ENCODE measurements at regions not wholly inside any gene's neighbourhood (a gene's known extent, or its start where the extent isn't known, plus 50 kb on each side); places are given as distances from the start of the nearest gene placed in this dataset.

DNA sequence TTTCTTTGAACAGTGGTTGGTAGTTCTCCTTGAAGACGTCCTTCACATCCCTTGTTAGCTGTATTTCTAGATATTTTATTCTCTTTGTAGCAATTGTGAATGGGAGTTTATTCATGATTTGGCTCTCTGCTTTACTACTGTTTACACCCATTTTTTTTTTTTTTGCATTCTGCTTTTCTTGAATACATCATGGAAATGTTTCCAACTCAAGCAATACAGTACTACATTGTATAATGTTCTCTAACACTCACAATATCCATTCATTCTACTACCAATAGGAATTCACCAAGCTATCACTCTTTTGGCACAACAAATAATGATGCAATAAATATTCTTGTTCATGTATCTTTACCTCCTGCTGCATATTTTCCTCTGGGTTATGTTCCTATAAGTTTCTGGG, 801.7 kb downstream of the NTRK3 start:
- DNase-seq, result no peak

- DNase-seq, result no peak
Measured at GRCh38 chr15:87450314-87450713, 806.2 kb downstream of the NTRK3 start.

DNA sequence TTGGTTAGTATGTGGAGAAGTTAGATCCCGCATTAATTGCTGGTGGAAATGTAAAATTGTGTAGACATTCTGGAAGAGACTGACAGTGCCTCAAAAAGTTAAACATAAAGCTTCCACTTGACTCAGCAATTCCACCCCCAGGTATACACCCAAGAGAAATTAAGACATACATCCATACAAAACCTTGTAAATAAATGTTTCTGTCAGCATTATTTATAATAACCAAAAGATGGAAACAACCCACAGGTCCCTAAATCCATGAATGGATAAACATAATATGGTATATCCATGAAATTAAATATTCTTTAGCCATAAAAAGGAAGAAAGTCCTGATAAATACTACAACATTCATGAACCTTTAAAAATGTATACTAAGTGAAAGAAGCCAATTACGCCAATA, 817.4 kb downstream of the NTRK3 start:
- no peak for DNase-seq

DNA sequence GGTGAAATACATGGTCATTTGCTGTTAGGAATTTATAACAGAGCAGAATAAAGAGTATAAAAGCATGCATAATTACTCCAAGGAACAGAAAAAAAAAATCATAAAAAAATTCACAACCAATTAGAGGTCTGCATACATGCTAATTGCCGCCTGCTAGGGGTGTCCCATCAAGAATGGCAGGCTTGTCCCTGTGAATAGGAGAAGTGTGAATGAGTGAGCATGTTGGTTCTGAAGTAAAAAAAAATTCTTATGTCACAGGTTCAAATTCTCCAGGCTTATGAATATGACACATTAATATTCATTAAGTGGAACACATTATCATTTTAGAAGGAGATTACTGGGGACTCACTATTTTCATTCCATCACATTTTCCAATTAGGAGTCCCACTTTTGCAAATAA, 822.7 kb downstream of the NTRK3 start:
- DNase-seq, result no peak

DNA sequence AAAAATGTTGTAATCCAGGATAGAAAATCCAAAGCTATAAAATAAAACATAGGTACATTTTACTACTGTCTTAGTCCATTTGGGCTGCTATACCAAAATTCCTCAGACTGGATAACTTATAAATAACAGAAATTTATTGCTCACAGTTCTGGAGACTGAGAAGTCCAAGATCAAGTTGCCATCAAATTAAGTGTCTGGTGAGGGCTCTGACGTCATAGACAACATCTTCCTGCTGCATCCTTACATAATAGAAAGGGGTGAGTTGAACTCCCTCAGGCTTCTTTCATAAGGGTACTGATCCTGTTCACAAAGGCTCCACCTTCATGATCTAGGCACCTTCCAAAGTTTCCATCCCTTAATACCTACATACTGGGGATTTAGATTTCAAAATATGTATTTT, 826.8 kb downstream of the NTRK3 start:
- no peak for DNase-seq

DNA sequence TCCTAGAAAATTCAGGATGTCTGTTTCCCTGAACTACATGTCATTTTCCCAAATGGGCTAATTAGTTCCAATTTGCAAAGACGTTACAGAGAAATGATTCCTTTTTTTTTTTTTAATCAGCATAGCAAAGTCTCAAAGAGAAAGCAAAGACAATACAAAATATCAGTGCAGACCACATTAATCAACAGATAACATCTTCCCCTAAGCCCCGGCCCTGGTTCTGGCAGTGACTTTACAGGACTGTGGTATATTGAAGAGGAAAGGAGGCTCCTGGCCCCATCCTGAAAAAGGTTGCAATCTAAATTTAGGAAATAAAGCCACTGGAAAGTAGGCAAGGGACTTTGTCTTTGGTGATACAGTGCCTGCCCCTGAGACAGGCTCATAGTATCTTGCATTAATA, 836.5 kb downstream of the NTRK3 start:
- no peak for DNase-seq

GRCh38 chr15:87419344-87419743, 837.2 kb downstream of the NTRK3 start:
- DNase-seq, result no peak

DNA sequence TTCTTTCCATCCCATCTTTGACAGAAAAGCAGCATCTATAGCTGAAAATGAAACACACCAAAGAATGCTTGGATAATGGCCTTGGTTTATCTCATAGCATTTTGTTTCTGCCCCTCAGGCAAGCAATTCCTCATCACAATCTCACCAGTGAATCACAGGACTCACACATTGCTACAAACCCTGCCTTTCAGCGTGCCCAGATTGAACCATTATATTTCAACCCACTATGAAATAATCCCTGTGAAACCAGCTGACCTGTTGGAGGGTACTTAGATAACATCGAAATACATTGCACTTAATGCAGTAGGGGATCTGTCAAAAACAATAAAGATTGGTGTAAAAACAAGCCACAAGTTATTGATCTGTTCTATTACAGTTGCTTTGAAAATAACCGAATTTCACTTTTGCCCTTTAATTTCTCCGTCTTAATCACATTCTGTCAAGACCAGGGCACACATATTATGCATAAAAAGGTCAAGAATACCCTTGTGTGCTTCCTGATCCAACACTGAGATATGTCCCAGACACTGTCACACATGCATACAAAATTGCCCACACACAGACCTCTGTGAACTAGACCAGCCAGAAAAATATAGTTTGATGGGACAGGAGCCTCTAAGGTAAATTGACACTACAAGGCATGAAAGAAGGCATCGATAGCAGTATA, 839.8 kb downstream of the NTRK3 start:
- no peak for DNase-seq

DNA sequence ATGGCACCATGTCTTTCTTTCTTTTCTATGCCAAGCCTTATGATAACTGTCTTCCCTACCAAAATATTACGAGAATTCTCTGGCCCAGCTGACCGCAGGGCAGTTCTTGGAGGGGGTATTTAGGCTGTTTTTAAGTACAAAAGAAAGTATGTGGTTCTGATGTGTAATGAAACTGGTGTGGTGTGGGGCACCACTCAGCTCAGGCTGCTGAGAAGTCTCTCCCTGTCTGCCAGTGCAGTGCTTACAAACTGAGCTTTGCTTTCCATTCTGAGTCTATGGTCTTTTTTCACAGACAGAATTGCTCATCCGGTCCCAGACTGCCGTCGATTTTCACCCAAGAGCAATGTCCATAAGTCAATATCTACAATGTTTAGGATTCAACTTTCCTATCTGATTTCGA, 847.6 kb downstream of the NTRK3 start:
- DNase-seq, result no peak

- no peak for DNase-seq
Measured at GRCh38 chr15:87403973-87404372, 852.6 kb downstream of the NTRK3 start.

- no peak for DNase-seq
Measured at GRCh38 chr15:87401973-87402372, 854.6 kb downstream of the NTRK3 start.

- DNase-seq, result no peak
Measured at GRCh38 chr15:87394676-87395075, 861.9 kb downstream of the NTRK3 start.

- DNase-seq, result no peak
Measured at GRCh38 chr15:87387766-87388165, 868.8 kb downstream of the NTRK3 start.

- no peak for DNase-seq
Measured at GRCh38 chr15:87374339-87374738, 882.2 kb downstream of the NTRK3 start.

DNA sequence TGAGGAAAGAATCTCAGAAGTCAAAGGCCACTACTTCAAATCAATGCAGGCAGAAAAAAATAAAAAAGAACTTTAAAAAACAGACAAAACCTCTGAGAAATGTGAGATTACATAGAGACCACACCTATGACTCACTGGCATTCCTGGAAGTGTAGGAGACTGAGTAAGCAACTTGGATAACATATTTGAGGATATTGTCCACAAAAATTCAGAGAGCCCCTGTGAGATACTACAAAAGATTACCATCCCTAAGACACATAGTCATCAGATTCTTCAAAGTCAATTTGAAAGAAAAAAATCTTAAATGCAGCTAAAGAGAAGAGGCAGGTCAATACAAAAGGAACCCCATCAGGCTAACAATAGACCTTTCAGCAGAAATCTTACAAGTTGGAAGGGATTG, 887.3 kb downstream of the NTRK3 start:
- no peak for DNase-seq

GRCh38 chr15:87368511-87368910, 888.0 kb downstream of the NTRK3 start:
- no peak for DNase-seq

DNA sequence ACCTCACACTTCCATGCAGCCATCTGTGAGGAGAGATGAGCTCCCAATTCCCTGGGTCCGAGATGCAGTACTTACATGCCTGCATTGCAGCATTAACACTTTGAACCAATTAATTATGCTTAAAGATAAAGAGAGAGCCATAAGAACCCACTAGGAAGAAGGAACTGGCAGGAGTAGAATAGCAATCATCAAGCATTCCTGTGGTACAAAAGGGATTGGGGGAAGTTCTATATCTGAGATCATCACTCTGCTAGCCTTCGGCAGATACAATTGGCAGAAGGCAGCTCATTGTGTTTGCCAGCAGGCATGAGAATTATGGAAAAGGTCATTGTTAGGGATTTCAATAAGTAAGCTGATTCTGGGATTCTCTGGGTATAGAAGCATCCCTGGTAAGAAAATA, 891.4 kb downstream of the NTRK3 start:
- DNase-seq, result no peak

DNA sequence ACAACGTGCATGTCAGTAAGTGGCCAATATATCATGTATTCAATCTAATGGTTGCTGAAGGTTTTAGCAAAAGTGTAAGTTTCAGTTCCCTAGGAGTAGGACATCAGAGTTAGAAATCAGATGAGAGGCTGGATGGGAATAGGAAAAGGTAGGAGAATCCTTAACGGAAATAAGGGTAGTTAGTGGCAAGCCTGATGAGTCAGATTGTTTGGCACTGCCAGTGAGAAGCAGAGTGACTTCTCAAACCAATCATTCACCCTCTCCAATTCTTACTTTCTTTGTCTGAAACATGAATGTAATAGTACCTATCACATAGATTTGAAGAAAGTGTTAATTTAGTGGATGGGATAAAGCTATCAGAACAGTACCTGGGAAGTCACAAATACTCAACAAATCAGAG, 894.0 kb downstream of the NTRK3 start:
- DNase-seq, result no peak

DNA sequence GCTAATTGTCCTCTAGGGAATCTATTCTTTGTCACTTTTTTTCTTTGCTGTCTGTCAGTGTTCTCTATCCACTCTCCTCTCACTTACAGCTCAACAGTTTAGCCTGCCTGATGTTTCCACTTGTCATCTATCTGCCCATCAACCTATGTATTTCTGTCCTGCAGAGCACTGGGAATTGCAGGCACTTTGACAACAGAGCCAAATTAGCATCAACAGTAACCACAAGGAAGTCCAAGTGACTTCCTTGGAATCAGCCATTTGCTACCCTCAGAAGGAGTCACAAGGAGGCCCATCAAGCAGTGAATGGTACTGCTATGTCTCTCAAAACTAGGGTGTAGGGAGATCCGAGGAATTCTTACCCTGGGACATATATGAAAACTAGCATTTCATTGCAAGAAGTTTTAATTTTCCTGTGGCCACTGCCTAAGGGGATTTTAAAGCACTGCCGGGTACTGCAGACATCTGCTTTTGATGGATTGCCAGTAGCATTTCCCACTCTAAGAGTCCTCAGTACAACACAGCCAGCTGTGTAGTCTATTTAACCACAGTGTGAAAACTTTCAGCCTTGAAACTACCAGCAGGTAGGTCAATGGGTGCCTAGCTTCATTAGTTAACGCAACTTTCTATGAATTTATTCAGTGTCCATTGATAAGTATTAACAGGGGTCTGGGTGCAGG, 898.8 kb downstream of the NTRK3 start:
- no peak for DNase-seq

DNA sequence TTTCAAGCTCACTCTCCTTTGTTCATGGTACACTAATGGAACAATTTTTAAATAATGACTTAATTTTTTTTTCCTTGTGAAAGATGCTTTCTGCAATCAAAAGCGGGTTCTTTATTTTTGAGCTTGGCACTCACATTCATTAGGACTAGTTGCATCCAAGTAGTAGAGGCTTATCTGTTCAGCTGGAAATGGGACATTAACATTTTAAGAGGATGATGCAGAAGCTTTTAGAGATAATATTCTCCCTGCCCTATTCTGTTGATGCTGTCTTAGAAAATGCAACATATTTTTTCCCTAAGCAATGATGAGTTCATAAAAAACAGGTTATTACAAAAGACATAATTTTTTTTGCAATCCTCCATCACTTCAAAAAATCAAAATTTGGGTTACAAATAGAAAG, 900.6 kb downstream of the NTRK3 start:
- no peak for DNase-seq

GRCh38 chr15:87354661-87355410, 901.7 kb downstream of the NTRK3 start:
- DNase-seq, result no peak

DNA sequence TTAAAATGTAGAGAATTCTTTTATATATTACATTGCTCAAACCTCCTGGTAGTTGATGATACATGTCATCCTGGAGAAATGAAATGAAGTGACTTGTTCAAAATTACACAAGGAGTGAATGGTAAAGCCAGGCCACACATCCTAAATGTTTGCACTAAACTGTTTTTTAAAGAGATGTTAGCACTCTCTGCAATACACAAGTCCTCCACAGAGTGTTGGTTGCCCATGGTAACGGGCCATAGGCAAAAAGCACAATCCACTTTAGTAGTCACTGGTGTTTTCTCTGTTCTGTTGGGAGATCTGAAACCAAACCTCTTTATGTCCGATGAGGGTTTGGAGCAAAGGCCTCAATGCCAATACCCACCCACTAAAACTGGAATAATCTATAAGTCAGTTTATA, 907.4 kb downstream of the NTRK3 start:
- DNase-seq, result no peak

- no peak for DNase-seq
Measured at GRCh38 chr15:87348746-87349145, 907.8 kb downstream of the NTRK3 start.

- no peak for DNase-seq
Measured at GRCh38 chr15:87347806-87348515, 908.6 kb downstream of the NTRK3 start.

Data from activated T-cell treated with anti-CD3 and anti-CD28 coated beads for 4 hours (primary cell).